Fibroblast of mammary gland (primary cell): ENCODE measurements at regions not wholly inside any gene's neighbourhood (a gene's known extent, or its start where the extent isn't known, plus 50 kb on each side); places are given as distances from the start of the nearest gene placed in this dataset.
"Not testable (repeated sequence)": the region's sequence is repeated elsewhere in the genome, so short reads cannot be mapped to it uniquely, and the experiment has no call there.

Source experiments
- DNase-seq: peaks from one replicate; pipeline ENCODE4 v3.0.0-alpha.2; 2010; ENCODE audit warnings: low read depth
- H3K4me3 ChIP-seq: 2 replicates; pipeline ENCODE4 v1.5.1; 2011; ENCODE audit warnings: low read depth, mild to moderate bottlenecking, low read length, moderate library complexity; ENCODE audit not compliant: control insufficient read depth
- CTCF ChIP-seq: conservative IDR thresholded peaks from 2 replicates; pipeline ENCODE4 v1.5.1; 2011; ENCODE audit warnings: low read depth, low read length, inconsistent platforms; ENCODE audit not compliant: control insufficient read depth, insufficient read depth

- no peak overlapping the region for H3K4me3 ChIP-seq
- no peak for DNase-seq
- no peak for TF ChIP-seq CTCF
Observed at GRCh38 chr11:86150847-86151173, 81.9 kb upstream of the PICALM start.

- no peak overlapping the region for H3K4me3 ChIP-seq
- no peak for DNase-seq
- no peak for TF ChIP-seq CTCF
Observed at GRCh38 chr11:86149792-86150191, 80.9 kb upstream of the PICALM start.

DNA sequence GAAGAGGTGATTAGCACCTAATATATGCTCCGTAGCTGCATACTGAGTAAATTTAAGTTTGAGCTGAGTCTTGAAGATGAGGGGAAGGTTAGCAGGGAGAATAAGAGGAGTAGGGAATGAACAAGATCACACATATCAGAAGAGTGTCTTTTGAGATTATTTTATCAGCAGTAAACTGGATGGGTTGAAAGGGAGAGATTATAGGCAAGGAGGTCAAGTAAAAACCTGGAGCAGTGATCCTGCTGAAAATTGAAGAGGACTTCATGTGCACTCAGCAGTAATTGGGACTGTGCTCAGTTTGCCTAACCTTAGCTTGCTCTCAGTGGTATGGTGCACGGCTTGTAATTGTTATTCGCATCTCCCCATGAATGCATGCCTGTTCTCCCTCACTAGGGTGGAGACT lies 79.5 kb upstream of the PICALM start:
- no peak for DNase-seq
- TF ChIP-seq CTCF: no peak
- no peak overlapping the region for H3K4me3 ChIP-seq

- DNase-seq: no peak
- TF ChIP-seq CTCF: no peak
- no peak overlapping the region for H3K4me3 ChIP-seq
Observed at GRCh38 chr11:86147004-86147403, 78.1 kb upstream of the PICALM start.

DNA sequence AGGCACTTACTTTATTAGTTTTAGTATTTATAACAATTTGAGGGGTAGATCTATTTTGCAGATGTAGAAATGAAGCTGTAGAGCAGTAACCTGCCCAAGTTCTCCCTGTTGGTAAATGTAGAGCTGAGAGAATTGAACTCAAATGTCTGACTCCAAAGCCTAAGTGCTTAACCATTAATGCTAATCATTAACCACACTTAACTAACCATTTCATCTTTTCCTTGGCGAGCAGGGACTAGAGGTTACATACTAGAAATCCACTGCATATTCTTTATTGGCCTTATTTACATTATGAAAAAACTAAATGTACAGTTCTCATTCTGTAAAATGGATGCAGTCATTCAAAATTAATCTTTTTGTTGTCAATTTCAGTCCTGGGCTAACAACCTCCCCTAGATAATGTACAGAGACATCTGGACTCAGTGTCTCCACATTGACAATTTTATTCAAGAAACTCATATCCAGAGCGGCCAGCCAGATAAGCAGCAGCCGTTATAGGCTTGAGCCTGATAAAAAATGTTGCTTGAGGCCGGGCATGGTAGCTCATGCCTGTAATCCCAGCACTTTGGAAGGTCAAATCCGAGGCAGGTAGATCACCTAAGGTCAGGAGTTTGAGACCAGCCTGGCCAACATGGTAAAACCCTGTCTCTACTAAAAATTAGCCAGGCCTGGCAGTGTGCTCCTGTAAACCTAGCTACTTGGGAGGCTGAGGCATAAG lies 76.7 kb upstream of the PICALM start:
- TF ChIP-seq CTCF: no peak
- no peak for DNase-seq
- no peak overlapping the region for H3K4me3 ChIP-seq

- TF ChIP-seq CTCF: no peak
- H3K4me3 ChIP-seq: no peak overlapping the region
- DNase-seq: no peak
Observed at GRCh38 chr11:86144846-86145245, 76.0 kb upstream of the PICALM start.

GRCh38 chr11:86144087-86144486 lies 75.2 kb upstream of the PICALM start:
- not testable (repeated sequence) for DNase-seq, H3K4me3 ChIP-seq
